Hepatocyte (in vitro differentiated cells): ENCODE measurements at regions not wholly inside any gene's neighbourhood (a gene's known extent, or its start where the extent isn't known, plus 50 kb on each side); places are given as distances from the start of the nearest gene placed in this dataset.

Source experiments
- CTCF ChIP-seq: fragments of 200-600 bp; sonication (generic); IDR thresholded peaks from 2 replicates; pipeline ENCODE4 v1.5.1; 2016; ENCODE audit warnings: antibody characterized with exemption, mild to moderate bottlenecking; ENCODE audit not compliant: poor library complexity
- EZH2 ChIP-seq: fragments of 200-600 bp; sonication (generic); IDR thresholded peaks from 2 replicates; pipeline ENCODE4 v1.6.1; 2016; ENCODE audit warnings: antibody characterized with exemption, mild to moderate bottlenecking, borderline replicate concordance

DNA sequence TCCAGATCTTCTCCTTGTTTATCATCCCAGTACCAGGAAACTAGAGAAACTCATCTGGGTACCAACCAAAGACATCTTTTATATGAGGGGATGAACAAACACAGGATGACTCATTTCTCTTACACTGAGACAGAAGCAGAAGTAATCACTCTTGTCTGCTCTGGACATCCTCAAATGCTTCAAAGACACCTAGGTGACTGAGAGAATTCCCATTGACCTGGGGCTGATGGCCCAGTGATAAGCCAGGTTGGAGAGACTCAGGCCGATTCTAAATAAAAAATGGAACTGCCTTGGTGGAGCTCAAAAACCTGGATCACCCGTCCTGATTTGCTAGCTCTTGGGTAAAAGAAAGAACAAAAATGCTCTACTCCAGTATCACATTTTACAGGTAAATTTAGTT, 182.2 kb downstream of the ZNF486 start:
- TF ChIP-seq CTCF: no peak
- TF ChIP-seq EZH2: no peak
